ENCODE measurements at regions not wholly inside any gene's neighbourhood (a gene's known extent, or its start where the extent isn't known, plus 50 kb on each side); places are given as distances from the start of the nearest gene placed in this dataset.

DNA sequence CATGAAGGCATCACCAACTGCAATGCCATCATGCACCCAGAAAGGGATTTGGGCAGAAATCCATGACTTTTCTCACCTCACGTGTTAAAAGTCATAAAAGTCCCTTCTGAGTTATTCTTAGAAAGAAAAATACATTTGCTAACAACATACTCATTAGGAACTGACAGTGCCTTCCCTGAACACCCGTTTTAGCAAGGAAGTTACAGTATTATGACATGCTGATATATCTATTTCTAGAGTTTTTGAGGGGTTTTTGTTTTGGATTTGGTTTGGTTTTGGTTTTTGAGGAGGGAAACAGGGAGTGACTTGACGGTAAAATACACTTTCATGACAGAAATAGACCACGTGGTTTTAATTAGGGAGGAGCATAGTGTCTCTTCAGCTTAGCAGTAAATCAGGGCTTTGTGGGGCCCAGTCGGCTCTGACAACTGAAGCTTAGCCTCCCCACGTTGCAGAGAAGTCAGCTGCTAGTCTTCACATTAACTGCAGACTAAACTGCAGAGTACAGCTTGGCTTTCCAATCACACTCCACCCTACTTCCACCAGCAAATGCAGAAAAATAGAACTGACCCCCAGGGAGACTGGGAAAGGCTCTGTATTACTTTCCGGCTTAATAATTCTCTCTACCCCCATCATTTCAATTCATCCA lies 141.4 kb downstream of the FAM124B start:
- H3K79me2 ChIP-seq (ENCODE audit: insufficient read depth, low read length), result no peaks in the 10 kb centered on the region
- no peak overlapping the region for H2AFZ ChIP-seq (ENCODE audit: low read length)
- TF ChIP-seq, protein P1, sequence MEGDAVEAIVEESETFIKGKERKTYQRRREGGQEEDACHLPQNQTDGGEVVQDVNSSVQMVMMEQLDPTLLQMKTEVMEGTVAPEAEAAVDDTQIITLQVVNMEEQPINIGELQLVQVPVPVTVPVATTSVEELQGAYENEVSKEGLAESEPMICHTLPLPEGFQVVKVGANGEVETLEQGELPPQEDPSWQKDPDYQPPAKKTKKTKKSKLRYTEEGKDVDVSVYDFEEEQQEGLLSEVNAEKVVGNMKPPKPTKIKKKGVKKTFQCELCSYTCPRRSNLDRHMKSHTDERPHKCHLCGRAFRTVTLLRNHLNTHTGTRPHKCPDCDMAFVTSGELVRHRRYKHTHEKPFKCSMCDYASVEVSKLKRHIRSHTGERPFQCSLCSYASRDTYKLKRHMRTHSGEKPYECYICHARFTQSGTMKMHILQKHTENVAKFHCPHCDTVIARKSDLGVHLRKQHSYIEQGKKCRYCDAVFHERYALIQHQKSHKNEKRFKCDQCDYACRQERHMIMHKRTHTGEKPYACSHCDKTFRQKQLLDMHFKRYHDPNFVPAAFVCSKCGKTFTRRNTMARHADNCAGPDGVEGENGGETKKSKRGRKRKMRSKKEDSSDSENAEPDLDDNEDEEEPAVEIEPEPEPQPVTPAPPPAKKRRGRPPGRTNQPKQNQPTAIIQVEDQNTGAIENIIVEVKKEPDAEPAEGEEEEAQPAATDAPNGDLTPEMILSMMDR (conservative IDR thresholded peaks at IDR 0.05), result no peak
- H2BK12ac ChIP-seq (ENCODE audit: insufficient read length, low read depth, low read length), result no peak overlapping the region
- DNase-seq, result no peak
- H3K27me3 ChIP-seq (ENCODE audit: insufficient read depth, low read length), result no peaks in the 10 kb centered on the region
- no peak overlapping the region for H3K56ac ChIP-seq (ENCODE audit: insufficient read length, low read depth, low read length)
- WGBS (ENCODE audit: extremely low coverage, insufficient read length, low lambda C conversion rate), result 100% methylated on average over 1 of the region's 7 CpGs
- Mint-ChIP-seq H3K36me3 (ENCODE audit: insufficient read depth in 1 of 3, low read depth in 3 of 3) (no peaks in the 10 kb centered on the region), H3K27ac (no peak overlapping the region), H3K27me3 (ENCODE audit: low read depth) (no peaks in the 10 kb centered on the region), H3K9me3 (no peaks in the 10 kb centered on the region), H3K4me3 (no peak overlapping the region), H3K4me1 (peaks cover 15 to 19% of the 10 kb centered on the region in 2 experiments)
- no peak overlapping the region for H3K27ac ChIP-seq (ENCODE audit: insufficient read length, low read depth, low read length)
- H2BK15ac ChIP-seq (ENCODE audit: low read depth, low read length), result no peak overlapping the region
- H2BK5ac ChIP-seq (ENCODE audit: insufficient read length, low read length), result no peak overlapping the region
- no peak overlapping the region for H2BK20ac ChIP-seq (ENCODE audit: low read depth, low read length, poor library complexity, severe bottlenecking)
- H4K20me1 ChIP-seq (ENCODE audit: control insufficient read depth, insufficient read depth, insufficient read length), result no peaks in the 10 kb centered on the region
- H3K23ac ChIP-seq (ENCODE audit: insufficient read length, low read depth, low read length), result no peak overlapping the region
- no peak overlapping the region for H3K9ac ChIP-seq (ENCODE audit: extremely low read depth, insufficient read length, low read length)
- H2AK5ac ChIP-seq (ENCODE audit: insufficient read length, low read length), result no peak overlapping the region
- no peak overlapping the region for H4K5ac ChIP-seq (ENCODE audit: insufficient read length, low read depth, low read length)
- no peaks in the 10 kb centered on the region for H3K9me3 ChIP-seq (ENCODE audit: control insufficient read depth, low read depth, low read length)
- no peak overlapping the region for H3K4me2 ChIP-seq (ENCODE audit: insufficient read depth, insufficient read length, low read length)
- no peak overlapping the region for H3K14ac ChIP-seq (ENCODE audit: insufficient read depth, low read length)
- H3K4ac ChIP-seq (ENCODE audit: low read depth, low read length), result no peak overlapping the region
- no peak overlapping the region for H3T11ph ChIP-seq (ENCODE audit: low read length)
- no peaks in the 10 kb centered on the region for H3K79me1 ChIP-seq (ENCODE audit: insufficient read depth, low read depth, low read length, poor library complexity, severe bottlenecking)
- no peak overlapping the region for H4K8ac ChIP-seq (replicated peaks; ENCODE audit: insufficient read length, low read depth, low read length)
- H2BK120ac ChIP-seq (ENCODE audit: low read depth, low read length, poor library complexity, severe bottlenecking), result no peak overlapping the region
- no peak overlapping the region for H4K91ac ChIP-seq (ENCODE audit: insufficient read length, low read depth, low read length)
- no peaks in the 10 kb centered on the region; the same call in 1 of the 2 replicates for H3K4me1 ChIP-seq (ENCODE audit: insufficient read depth, low read length)
- no peaks in the 10 kb centered on the region for H3K23me2 ChIP-seq (ENCODE audit: insufficient read length, low read depth, low read length, poor library complexity, severe bottlenecking)
- no peak overlapping the region for H3K18ac ChIP-seq (ENCODE audit: insufficient read length, low read depth, low read length)

All from H9 (cell line).